Hepatocyte (in vitro differentiated cells): ENCODE measurements at regions not wholly inside any gene's neighbourhood (a gene's known extent, or its start where the extent isn't known, plus 50 kb on each side); places are given as distances from the start of the nearest gene placed in this dataset.

ENCODE experiments used
- DNase-seq: peaks from one replicate; pipeline ENCODE4 v3.0.0-alpha.2; 2016; ENCODE audit warnings: low spot score
- H2AFZ ChIP-seq: fragments of 200-600 bp; sonication (generic); 2 replicates; pipeline ENCODE4 v1.6.0; 2016; ENCODE audit warnings: antibody characterized with exemption, mild to moderate bottlenecking
- H3K27ac ChIP-seq: fragments of 200-600 bp; sonication (generic); 2 replicates; pipeline ENCODE4 v1.5.1; 2016; ENCODE audit warnings: mild to moderate bottlenecking
- H3K27me3 ChIP-seq: fragments of 200-600 bp; sonication (generic); 2 replicates; pipeline ENCODE4 v1.6.1; 2016
- H3K36me3 ChIP-seq: fragments of 200-600 bp; sonication (generic); replicated peaks from 2 replicates; pipeline ENCODE4 v1.5.1; 2016; ENCODE audit warnings: low read depth; ENCODE audit not compliant: insufficient read depth
- H3K4me1 ChIP-seq: fragments of 200-600 bp; sonication (generic); 2 replicates; pipeline ENCODE4 v1.5.1; 2016; ENCODE audit warnings: mild to moderate bottlenecking, moderate library complexity; ENCODE audit not compliant: insufficient read depth
- H3K4me2 ChIP-seq: fragments of 200-600 bp; sonication (generic); 2 replicates; pipeline ENCODE4 v1.6.0; 2016
- H3K4me3 ChIP-seq: fragments of 200-600 bp; sonication (generic); 2 replicates; pipeline ENCODE4 v1.5.1; 2016; ENCODE audit warnings: mild to moderate bottlenecking
- H3K79me2 ChIP-seq: fragments of 200-600 bp; sonication (generic); 2 replicates; pipeline ENCODE4 v1.6.0; 2017; ENCODE audit warnings: mild to moderate bottlenecking
- H3K9me2 ChIP-seq: fragments of 200-600 bp; sonication (generic); replicated peaks from 2 replicates; pipeline ENCODE4 v1.6.0; 2017; ENCODE audit warnings: mild to moderate bottlenecking; ENCODE audit not compliant: insufficient read depth
- H3K9me3 ChIP-seq: fragments of 200-600 bp; sonication (generic); 2 replicates; pipeline ENCODE4 v1.5.1; 2016; ENCODE audit warnings: low read depth, mild to moderate bottlenecking
- H4K20me1 ChIP-seq: fragments of 200-600 bp; sonication (generic); 2 replicates; pipeline ENCODE4 v1.6.0; 2016; ENCODE audit warnings: mild to moderate bottlenecking; ENCODE audit not compliant: insufficient read depth, poor library complexity, severe bottlenecking
- CTCF ChIP-seq: fragments of 200-600 bp; sonication (generic); IDR thresholded peaks from 2 replicates; pipeline ENCODE4 v1.5.1; 2016; ENCODE audit warnings: antibody characterized with exemption, mild to moderate bottlenecking; ENCODE audit not compliant: poor library complexity
- EZH2 ChIP-seq: fragments of 200-600 bp; sonication (generic); IDR thresholded peaks from 2 replicates; pipeline ENCODE4 v1.6.1; 2016; ENCODE audit warnings: antibody characterized with exemption, mild to moderate bottlenecking, borderline replicate concordance
- EZH2phosphoT487 ChIP-seq: fragments of 200-600 bp; sonication (generic); IDR thresholded peaks from one replicate; pipeline ENCODE4 v1.6.1; 2018; ENCODE audit warnings: antibody characterized with exemption, mild to moderate bottlenecking, low read depth, moderate library complexity; ENCODE audit not compliant: unreplicated experiment, severe bottlenecking
- WGBS: methylation state at CpG from one replicate; pipeline ENCODE4 v1.1.6; 2016; ENCODE audit warnings: low lambda C conversion rate; ENCODE audit errors: missing lambda C conversion rate; 5-methylcytosine and 5-hydroxymethylcytosine counted together

- no peaks in the 10 kb centered on the region for H3K9me3 ChIP-seq
- no peak overlapping the region for H3K4me3 ChIP-seq
- H3K9me2 ChIP-seq = no peaks in the 10 kb centered on the region
- H3K4me2 ChIP-seq = no peak overlapping the region
- DNase-seq = no peak
- TF ChIP-seq EZH2phosphoT487 = no peak
- TF ChIP-seq CTCF = no peak
- TF ChIP-seq EZH2 = no peak
- WGBS = 95% methylated on average over 7 of the region's 7 CpGs
- H3K27ac ChIP-seq = no peak overlapping the region
- no peaks in the 10 kb centered on the region for H4K20me1 ChIP-seq
- no peaks in the 10 kb centered on the region for H3K27me3 ChIP-seq
- no peaks in the 10 kb centered on the region for H3K79me2 ChIP-seq
- no peak overlapping the region for H2AFZ ChIP-seq
- H3K36me3 ChIP-seq = no peaks in the 10 kb centered on the region
- no peaks in the 10 kb centered on the region for H3K4me1 ChIP-seq
Observed at GRCh38 chr5:4375640-4376039, 764.5 kb upstream of the ADAMTS16 start.

- H3K27ac ChIP-seq = no peak overlapping the region
- no peak for TF ChIP-seq CTCF
- no peak for TF ChIP-seq EZH2phosphoT487
- no peak for TF ChIP-seq EZH2
- H3K4me3 ChIP-seq = no peak overlapping the region
- DNase-seq = no peak
- H3K27me3 ChIP-seq = no peaks in the 10 kb centered on the region
- no peak overlapping the region for H3K4me2 ChIP-seq
- no peaks in the 10 kb centered on the region for H4K20me1 ChIP-seq
- 68% methylated on average over 4 of the region's 4 CpGs for whole genome bisulfite sequencing
- no peaks in the 10 kb centered on the region for H3K4me1 ChIP-seq
- no peaks in the 10 kb centered on the region for H3K9me2 ChIP-seq
- no peak overlapping the region for H2AFZ ChIP-seq
- H3K9me3 ChIP-seq = no peaks in the 10 kb centered on the region
- no peaks in the 10 kb centered on the region for H3K36me3 ChIP-seq
- no peaks in the 10 kb centered on the region for H3K79me2 ChIP-seq
Observed at GRCh38 chr5:4383102-4383501, 757.0 kb upstream of the ADAMTS16 start.

- Histone ChIP-seq H3K9me2 (no peaks in the 10 kb centered on the region), H3K9me3 (no peaks in the 10 kb centered on the region), H3K4me1 (no peaks in the 10 kb centered on the region), H2AFZ (no peak overlapping the region), H3K27me3 (no peaks in the 10 kb centered on the region), H3K4me2 (no peak overlapping the region), H3K36me3 (no peaks in the 10 kb centered on the region), H4K20me1 (no peaks in the 10 kb centered on the region), H3K79me2 (no peaks in the 10 kb centered on the region), H3K27ac (no peak overlapping the region), H3K4me3 (no peak overlapping the region)
- DNase-seq = no peak
- no peak for TF ChIP-seq EZH2
- WGBS = 81% methylated on average over 7 of the region's 7 CpGs
Observed at GRCh38 chr5:4383518-4384198, 756.5 kb upstream of the ADAMTS16 start.

GRCh38 chr5:4384649-4385048 lies 755.5 kb upstream of the ADAMTS16 start:
- TF ChIP-seq EZH2phosphoT487 = no peak
- TF ChIP-seq EZH2 = no peak
- no peak for TF ChIP-seq CTCF
- Histone ChIP-seq H3K36me3 (no peaks in the 10 kb centered on the region), H3K27me3 (no peaks in the 10 kb centered on the region), H3K9me3 (no peaks in the 10 kb centered on the region), H3K27ac (no peak overlapping the region), H3K9me2 (no peaks in the 10 kb centered on the region), H3K4me2 (no peak overlapping the region), H3K4me1 (no peaks in the 10 kb centered on the region), H3K79me2 (no peaks in the 10 kb centered on the region), H2AFZ (no peak overlapping the region), H3K4me3 (no peak overlapping the region), H4K20me1 (no peaks in the 10 kb centered on the region)
- DNase-seq = no peak
- 77% methylated on average over 6 of the region's 6 CpGs for WGBS
